Smooth muscle cell (in vitro differentiated cells): ENCODE measurements at regions not wholly inside any gene's neighbourhood (a gene's known extent, or its start where the extent isn't known, plus 50 kb on each side); places are given as distances from the start of the nearest gene placed in this dataset.

Experiments used
- DNase-seq: peaks from one replicate; lab custom pipeline; 2025; ENCODE audit not compliant: unreplicated experiment; lab: John Stamatoyannopoulos, UW
- H2AFZ ChIP-seq: fragments of 200-600 bp; sonication (generic); 2 replicates; pipeline ENCODE4 v1.6.0; 2016; ENCODE audit warnings: antibody characterized with exemption, low read depth, mild to moderate bottlenecking
- H3F3A ChIP-seq: fragments of 200-600 bp; sonication (generic); 2 replicates; pipeline ENCODE4 v1.6.0; 2017; ENCODE audit warnings: antibody characterized with exemption, low read depth
- H3K27ac ChIP-seq: fragments of 200-600 bp; sonication (generic); 2 replicates; pipeline ENCODE4 v1.5.1; 2016; ENCODE audit warnings: low read depth, mild to moderate bottlenecking
- H3K27me3 ChIP-seq: fragments of 200-600 bp; sonication (generic); 2 replicates; pipeline ENCODE4 v1.6.1; 2016; ENCODE audit warnings: low read depth, mild to moderate bottlenecking
- H3K36me3 ChIP-seq: fragments of 200-600 bp; sonication (generic); 2 replicates; pipeline ENCODE4 v1.5.1; 2016; ENCODE audit warnings: low read depth
- H3K4me1 ChIP-seq: fragments of 200-600 bp; sonication (generic); 2 replicates; pipeline ENCODE4 v1.5.1; 2016; ENCODE audit warnings: low read depth
- H3K4me2 ChIP-seq: fragments of 200-600 bp; sonication (generic); 2 replicates; pipeline ENCODE4 v1.6.0; 2016; ENCODE audit warnings: mild to moderate bottlenecking
- H3K4me3 ChIP-seq: fragments of 200-600 bp; sonication (generic); 2 replicates; pipeline ENCODE4 v1.5.1; 2016; ENCODE audit warnings: mild to moderate bottlenecking
- H3K79me2 ChIP-seq: fragments of 200-600 bp; sonication (generic); 2 replicates; pipeline ENCODE4 v1.6.0; 2016; ENCODE audit warnings: low read depth, mild to moderate bottlenecking
- H3K9ac ChIP-seq: fragments of 200-600 bp; sonication (generic); 2 replicates; pipeline ENCODE4 v1.6.0; 2016; ENCODE audit warnings: low read depth
- H3K9me3 ChIP-seq: fragments of 200-600 bp; sonication (generic); replicated peaks from 2 replicates; pipeline ENCODE4 v1.5.1; 2016; ENCODE audit warnings: low read depth
- H4K20me1 ChIP-seq: fragments of 200-600 bp; sonication (generic); 2 replicates; pipeline ENCODE4 v1.6.0; 2016; ENCODE audit warnings: low read depth
- CTCF ChIP-seq: fragments of 200-600 bp; sonication (generic); IDR thresholded peaks from 2 replicates; pipeline ENCODE4 v1.5.1; 2017; ENCODE audit warnings: borderline replicate concordance, mild to moderate bottlenecking, antibody characterized with exemption; ENCODE audit not compliant: insufficient read depth, poor library complexity, severe bottlenecking
- WGBS: methylation state at CpG from one replicate; pipeline ENCODE4 v1.1.7; 2016; ENCODE audit warnings: low lambda C conversion rate; 5-methylcytosine and 5-hydroxymethylcytosine counted together

GRCh38 chr5:6822556-6823343 lies 109.5 kb downstream of the TENT4A start:
- H3K4me3 ChIP-seq: no peak overlapping the region
- no peak overlapping the region for H2AFZ ChIP-seq
- H3K9me3 ChIP-seq: peaks cover 10% of the 10 kb centered on the region
- H3K27ac ChIP-seq: no peak overlapping the region
- H3K27me3 ChIP-seq: no peaks in the 10 kb centered on the region
- peaks cover 6% of the 10 kb centered on the region for H3K4me1 ChIP-seq
- no peaks in the 10 kb centered on the region for H3K79me2 ChIP-seq
- no peak overlapping the region for H3K9ac ChIP-seq
- DNase-seq: no peak
- H3F3A ChIP-seq: no peaks in the 10 kb centered on the region
- TF ChIP-seq CTCF: no peak
- no peaks in the 10 kb centered on the region for H3K36me3 ChIP-seq
- no peaks in the 10 kb centered on the region for H4K20me1 ChIP-seq
- H3K4me2 ChIP-seq: no peak overlapping the region
- 74% methylated on average over 27 of the region's 27 CpGs for WGBS

- Histone ChIP-seq H3K9me3 (peaks cover 10% of the 10 kb centered on the region), H3K9ac (no peak overlapping the region), H2AFZ (no peak overlapping the region), H3K36me3 (no peaks in the 10 kb centered on the region), H3K4me3 (no peak overlapping the region), H3F3A (no peaks in the 10 kb centered on the region), H3K4me2 (no peak overlapping the region), H3K4me1 (peaks cover 6% of the 10 kb centered on the region), H3K27me3 (no peaks in the 10 kb centered on the region), H3K79me2 (no peaks in the 10 kb centered on the region), H3K27ac (no peak overlapping the region), H4K20me1 (no peaks in the 10 kb centered on the region)
- 81% methylated on average over 10 of the region's 10 CpGs for WGBS
- no peak for TF ChIP-seq CTCF
- DNase-seq: no peak
Observed at GRCh38 chr5:6823996-6824395, 110.8 kb downstream of the TENT4A start.

GRCh38 chr5:6825678-6826244 lies 112.5 kb downstream of the TENT4A start:
- Histone ChIP-seq H3K9me3 (peaks cover 9% of the 10 kb centered on the region), H3F3A (no peaks in the 10 kb centered on the region), H3K4me3 (no peak overlapping the region), H3K4me2 (no peak overlapping the region), H3K36me3 (no peaks in the 10 kb centered on the region), H3K9ac (no peak overlapping the region), H2AFZ (no peak overlapping the region), H3K27me3 (no peaks in the 10 kb centered on the region), H3K27ac (no peak overlapping the region), H4K20me1 (no peaks in the 10 kb centered on the region), H3K4me1 (no peaks in the 10 kb centered on the region), H3K79me2 (no peaks in the 10 kb centered on the region)
- DNase-seq: no peak
- 87% methylated on average over 6 of the region's 6 CpGs for WGBS
- TF ChIP-seq CTCF: no peak
